ENCODE measurements at regions not wholly inside any gene's neighbourhood (a gene's known extent, or its start where the extent isn't known, plus 50 kb on each side); places are given as distances from the start of the nearest gene placed in this dataset.
"Not testable (repeated sequence)": the region's sequence is repeated elsewhere in the genome, so short reads cannot be mapped to it uniquely, and the experiment has no call there.

- ATAC-seq (ENCODE audit: low read depth): no peak
- Mint-ChIP-seq H3K4me1 (no peaks in the 10 kb centered on the region), H3K27me3 (no peaks in the 10 kb centered on the region), H3K4me3 (no peak overlapping the region), H3K9me3 (no peaks in the 10 kb centered on the region), H3K27ac (no peak overlapping the region), H3K36me3 (no peaks in the 10 kb centered on the region)
- DNase-seq: no peak
- POLR2A ChIA-PET: no interaction called here
Observed at GRCh38 chr13:19058566-19058965, 123.1 kb downstream of the TUBA3C start.

DNA sequence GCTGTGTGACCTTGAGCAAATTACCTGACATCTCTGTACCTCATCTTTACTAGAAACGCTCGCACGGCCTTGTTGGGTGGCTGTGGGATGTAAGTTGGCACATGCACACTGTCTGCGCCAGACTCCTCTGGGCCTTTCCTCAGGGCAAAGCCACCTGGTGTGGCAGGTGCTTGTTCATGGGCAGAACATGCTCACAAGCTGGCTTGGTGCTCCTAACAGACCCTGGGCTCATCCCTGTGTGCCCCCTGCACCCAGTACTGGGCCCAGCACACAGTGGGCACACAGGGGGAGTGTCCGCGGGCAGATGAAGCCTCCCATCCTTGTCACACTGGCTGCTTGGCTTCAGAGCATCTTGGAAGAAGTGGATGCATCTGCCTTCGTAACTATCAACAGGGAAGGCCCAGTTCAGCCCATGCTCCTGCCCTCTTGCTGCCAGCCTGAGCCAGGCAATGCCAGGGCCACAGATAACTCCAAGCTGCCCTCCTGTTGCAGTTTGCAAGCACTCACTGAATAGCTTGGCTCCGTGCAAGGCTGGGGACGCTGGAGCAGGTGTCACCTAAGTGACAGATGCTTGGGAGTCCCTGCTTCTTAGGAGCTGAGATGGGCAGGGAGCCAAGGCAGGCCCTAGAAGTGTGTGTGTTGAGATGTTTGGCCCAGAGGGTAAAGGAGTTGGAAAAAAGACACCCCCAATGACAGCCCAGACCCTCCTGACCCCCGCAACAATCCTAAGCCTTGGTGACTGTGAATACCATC lies 123.9 kb downstream of the TUBA3C start:
- DNase-seq (no peak), ATAC-seq (ENCODE audit: low read depth) (no peak)
- Mint-ChIP-seq H3K4me3 (no peak overlapping the region), H3K36me3 (no peaks in the 10 kb centered on the region), H3K27ac (no peak overlapping the region), H3K4me1 (no peaks in the 10 kb centered on the region), H3K27me3 (no peaks in the 10 kb centered on the region), H3K9me3 (no peaks in the 10 kb centered on the region)
- POLR2A ChIA-PET: no interaction called here

GRCh38 chr13:19056984-19057490 lies 124.6 kb downstream of the TUBA3C start:
- H3K27ac Mint-ChIP-seq: no peak overlapping the region
- no peaks in the 10 kb centered on the region for H3K36me3 Mint-ChIP-seq
- H3K27me3 Mint-ChIP-seq: no peaks in the 10 kb centered on the region
- H3K4me3 Mint-ChIP-seq: no peak overlapping the region
- POLR2A ChIA-PET: no interaction called here
- peaks cover 5% of the 10 kb centered on the region for H3K9me3 Mint-ChIP-seq
- no peak for ATAC-seq (ENCODE audit: low read depth)
- no peak for DNase-seq
- H3K4me1 Mint-ChIP-seq: no peaks in the 10 kb centered on the region

GRCh38 chr13:19056355-19056880 lies 125.2 kb downstream of the TUBA3C start:
- Mint-ChIP-seq H3K36me3 (no peaks in the 10 kb centered on the region), H3K4me3 (no peak overlapping the region), H3K27ac (no peak overlapping the region), H3K4me1 (no peaks in the 10 kb centered on the region), H3K27me3 (no peaks in the 10 kb centered on the region), H3K9me3 (peaks cover 7% of the 10 kb centered on the region)
- POLR2A ChIA-PET: no interaction called here
- DNase-seq (no peak), ATAC-seq (ENCODE audit: low read depth) (no peak)

GRCh38 chr13:19055611-19056010 lies 126.0 kb downstream of the TUBA3C start:
- no peak overlapping the region for H3K4me3 Mint-ChIP-seq
- ATAC-seq (ENCODE audit: low read depth): no peak
- H3K4me1 Mint-ChIP-seq: no peaks in the 10 kb centered on the region
- DNase-seq: no peak
- H3K9me3 Mint-ChIP-seq: peaks cover 7% of the 10 kb centered on the region
- H3K36me3 Mint-ChIP-seq: no peaks in the 10 kb centered on the region
- no peak overlapping the region for H3K27ac Mint-ChIP-seq
- POLR2A ChIA-PET: no interaction called here
- H3K27me3 Mint-ChIP-seq: no peaks in the 10 kb centered on the region

GRCh38 chr13:19053561-19053960 lies 128.1 kb downstream of the TUBA3C start:
- POLR2A ChIA-PET: no interaction called here
- Mint-ChIP-seq H3K27ac (no peak overlapping the region), H3K36me3 (no peaks in the 10 kb centered on the region), H3K9me3 (peaks cover 7% of the 10 kb centered on the region), H3K4me3 (no peak overlapping the region), H3K4me1 (no peaks in the 10 kb centered on the region), H3K27me3 (no peaks in the 10 kb centered on the region)
- DNase-seq (no peak), ATAC-seq (ENCODE audit: low read depth) (no peak)

DNA sequence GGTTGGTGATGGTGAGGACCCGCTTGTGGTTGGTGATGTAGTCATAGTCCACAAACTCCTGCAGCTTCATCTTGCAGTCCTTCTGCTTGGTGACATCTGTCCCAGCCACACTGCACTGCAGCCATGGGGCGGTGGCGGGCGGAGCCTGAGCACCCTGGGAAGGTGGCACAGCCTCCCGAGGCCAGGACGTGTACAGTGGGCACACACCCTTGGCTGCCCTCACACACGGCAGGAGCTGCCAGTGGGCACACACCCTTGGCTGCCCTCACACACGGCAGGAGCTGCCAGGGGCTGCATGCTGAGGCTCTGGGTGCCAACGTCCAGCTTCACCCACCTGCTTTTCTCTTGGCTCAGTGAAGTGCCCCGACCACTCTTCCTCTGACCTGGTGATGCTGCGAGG lies 128.7 kb downstream of the TUBA3C start:
- POLR2A ChIA-PET: no interaction called here
- H3K4me3 Mint-ChIP-seq: no peak overlapping the region
- no peaks in the 10 kb centered on the region for H3K4me1 Mint-ChIP-seq
- H3K27me3 Mint-ChIP-seq: no peaks in the 10 kb centered on the region
- H3K36me3 Mint-ChIP-seq: no peaks in the 10 kb centered on the region
- DNase-seq: no peak
- H3K27ac Mint-ChIP-seq: no peak overlapping the region
- ATAC-seq (ENCODE audit: low read depth): no peak
- H3K9me3 Mint-ChIP-seq: peaks cover 7% of the 10 kb centered on the region

DNA sequence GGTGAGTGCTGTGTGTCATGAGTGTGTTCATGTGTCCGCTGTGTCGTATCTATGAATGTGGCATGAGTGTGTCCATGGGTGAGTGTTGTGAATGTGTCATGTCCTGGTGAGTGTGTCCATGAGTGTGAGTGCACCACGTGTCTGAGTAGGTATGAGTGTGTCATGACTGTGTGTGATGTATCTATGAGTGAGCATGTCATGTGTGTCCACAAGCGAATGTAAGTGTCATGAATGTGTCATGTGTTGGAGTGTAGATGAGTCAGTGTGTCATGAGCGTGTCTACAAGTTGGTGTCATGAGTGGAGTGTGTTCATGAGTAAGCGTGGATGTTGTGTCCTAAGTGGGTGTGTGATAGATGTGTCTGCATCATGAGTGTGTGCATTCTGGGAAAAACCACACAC lies 129.4 kb downstream of the TUBA3C start:
- H3K27ac Mint-ChIP-seq: no peak overlapping the region
- ATAC-seq (ENCODE audit: low read depth) (no peak), DNase-seq (no peak)
- no peaks in the 10 kb centered on the region for H3K4me1 Mint-ChIP-seq
- no peaks in the 10 kb centered on the region for H3K27me3 Mint-ChIP-seq
- H3K36me3 Mint-ChIP-seq: no peaks in the 10 kb centered on the region
- no peak overlapping the region for H3K4me3 Mint-ChIP-seq
- H3K9me3 Mint-ChIP-seq: peaks cover 7% of the 10 kb centered on the region
- POLR2A ChIA-PET: no interaction called here

DNA sequence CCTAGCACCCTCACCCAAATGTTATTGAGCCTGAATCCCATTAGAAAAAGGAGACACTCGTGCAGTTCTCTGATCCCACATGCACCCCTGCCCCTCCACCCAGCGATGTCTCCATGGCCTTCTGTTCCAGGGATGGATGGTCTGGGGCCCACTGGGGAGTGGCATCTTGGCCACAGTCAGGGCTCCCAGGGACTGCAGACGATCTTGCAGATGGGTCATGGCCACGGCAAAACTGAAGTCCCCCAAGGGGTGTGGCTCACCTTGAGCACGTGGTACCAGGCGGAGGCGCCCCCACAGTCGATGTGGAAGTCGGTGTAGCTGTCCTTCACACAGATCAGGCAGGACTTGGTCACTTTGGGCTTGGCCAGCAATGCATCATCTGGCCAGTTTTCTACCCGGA lies 130.7 kb downstream of the TUBA3C start:
- DNase-seq: no peak
- Mint-ChIP-seq H3K36me3 (no peaks in the 10 kb centered on the region), H3K27ac (no peak overlapping the region), H3K4me3 (no peak overlapping the region), H3K4me1 (no peaks in the 10 kb centered on the region), H3K27me3 (no peaks in the 10 kb centered on the region), H3K9me3 (peaks cover 7% of the 10 kb centered on the region)
- no peak for ATAC-seq (ENCODE audit: low read depth)
- POLR2A ChIA-PET: no interaction called here

GRCh38 chr13:19049624-19050023 lies 132.0 kb downstream of the TUBA3C start:
- DNase-seq; H3K27me3 Mint-ChIP-seq; H3K27ac Mint-ChIP-seq; ATAC-seq (ENCODE audit: low read depth); POLR2A ChIA-PET; H3K4me3 Mint-ChIP-seq; H3K36me3 Mint-ChIP-seq; H3K4me1 Mint-ChIP-seq; H3K9me3 Mint-ChIP-seq: not testable (repeated sequence)

DNA sequence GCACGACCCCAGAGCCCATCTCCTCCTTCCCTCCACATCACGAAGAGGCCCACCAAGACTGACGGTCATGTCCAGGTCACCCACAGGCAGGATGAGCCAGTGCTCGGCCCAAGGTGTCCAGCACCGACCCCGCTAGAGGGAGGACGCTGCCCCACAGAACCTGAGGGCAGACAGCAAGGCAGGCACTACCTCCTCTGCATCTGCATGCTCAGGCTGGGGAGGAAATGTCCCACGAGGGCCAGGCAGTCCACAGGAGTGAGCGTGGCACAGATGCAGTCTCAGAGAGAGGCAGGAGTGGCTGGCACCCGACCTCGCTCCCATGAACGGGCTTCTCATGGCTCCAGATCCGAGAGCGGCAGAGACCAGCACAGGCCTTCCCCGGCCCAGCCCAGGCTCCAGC lies 133.2 kb downstream of the TUBA3C start:
- DNase-seq (no peak), ATAC-seq (ENCODE audit: low read depth) (no peak)
- H3K27me3 Mint-ChIP-seq: no peaks in the 10 kb centered on the region
- no peaks in the 10 kb centered on the region for H3K4me1 Mint-ChIP-seq
- POLR2A ChIA-PET: no interaction called here
- peaks cover 7% of the 10 kb centered on the region for H3K9me3 Mint-ChIP-seq
- no peak overlapping the region for H3K4me3 Mint-ChIP-seq
- H3K36me3 Mint-ChIP-seq: no peaks in the 10 kb centered on the region
- no peak overlapping the region for H3K27ac Mint-ChIP-seq

GRCh38 chr13:19023115-19023514 lies 158.5 kb downstream of the TUBA3C start:
- Mint-ChIP-seq H3K27me3 (no peaks in the 10 kb centered on the region), H3K36me3 (no peaks in the 10 kb centered on the region), H3K27ac (no peak overlapping the region), H3K4me3 (no peak overlapping the region), H3K9me3 (peaks cover 2% of the 10 kb centered on the region), H3K4me1 (no peaks in the 10 kb centered on the region)
- no peak for DNase-seq
- POLR2A ChIA-PET: no interaction called here
- no peak for ATAC-seq (ENCODE audit: low read depth)

- Mint-ChIP-seq H3K27ac (no peak overlapping the region), H3K4me1 (no peaks in the 10 kb centered on the region), H3K4me3 (no peak overlapping the region), H3K9me3 (peaks cover 2% of the 10 kb centered on the region), H3K27me3 (no peaks in the 10 kb centered on the region), H3K36me3 (no peaks in the 10 kb centered on the region)
- POLR2A ChIA-PET: no interaction called here
- no peak for DNase-seq
- ATAC-seq (ENCODE audit: low read depth): no peak
Observed at GRCh38 chr13:19020988-19021387, 160.6 kb downstream of the TUBA3C start.

- no peaks in the 10 kb centered on the region for H3K27me3 Mint-ChIP-seq
- no peaks in the 10 kb centered on the region for H3K4me1 Mint-ChIP-seq
- H3K9me3 Mint-ChIP-seq: peaks cover 3% of the 10 kb centered on the region
- no peaks in the 10 kb centered on the region for H3K36me3 Mint-ChIP-seq
- no peak for ATAC-seq (ENCODE audit: low read depth)
- POLR2A ChIA-PET: no interaction called here
- no peak overlapping the region for H3K27ac Mint-ChIP-seq
- H3K4me3 Mint-ChIP-seq: no peak overlapping the region
- no peak for DNase-seq
Observed at GRCh38 chr13:18998389-18998788, 183.2 kb downstream of the TUBA3C start.

Data from activated naive CD8-positive, alpha-beta T cell treated with anti-CD3 and anti-CD28 coated beads, Interleukin-2, amount 10 ng/mL, durations not matched to agents 7 days and 5 days (primary cell).